ENCODE measurements at regions not wholly inside any gene's neighbourhood (a gene's known extent, or its start where the extent isn't known, plus 50 kb on each side); places are given as distances from the start of the nearest gene placed in this dataset.

DNA sequence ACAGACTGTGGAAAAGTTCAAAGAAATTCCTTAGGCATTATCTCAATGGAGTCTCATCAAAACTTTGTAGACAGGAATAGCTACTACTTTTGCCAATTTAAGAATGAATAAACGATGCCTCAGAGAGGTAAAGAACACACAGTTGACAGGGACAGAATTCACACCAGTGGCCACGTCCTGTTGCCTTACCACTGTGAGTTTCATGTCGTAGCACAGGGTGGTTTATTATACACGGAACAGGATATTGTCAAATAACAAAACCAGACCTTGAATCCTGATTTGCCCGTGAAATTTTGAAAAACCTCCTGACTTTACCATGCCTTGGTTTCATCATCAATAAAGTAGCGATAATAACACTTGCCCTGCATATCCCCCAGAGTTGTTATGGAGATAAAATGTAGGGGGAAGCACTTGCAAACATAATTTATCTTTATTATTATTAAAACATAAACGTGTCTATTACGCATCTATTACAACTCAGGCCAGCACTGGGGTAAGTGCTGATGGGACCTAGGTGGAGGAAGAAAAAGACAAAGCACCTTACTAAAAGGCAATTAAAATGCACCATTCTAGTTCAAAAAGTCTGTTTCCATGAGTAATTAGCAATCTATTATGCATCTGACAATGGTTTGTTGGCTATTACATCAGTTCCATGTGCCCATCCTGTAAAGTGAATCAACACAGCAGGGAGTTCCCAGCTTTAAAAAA, 408.1 kb upstream of the RUNX1 start:
- intact Hi-C loops (cut with DNase I) = no loop called here
- Histone ChIP-seq H3K36me3 (replicated peaks in 1 of 2) (no peaks in the 10 kb centered on the region), H3K9me3 (replicated peaks in 1 of 3) (no peaks in the 10 kb centered on the region), H3K27me3 (no peaks in the 10 kb centered on the region), H3K4me1 (replicated peaks in 1 of 2) (no peaks in the 10 kb centered on the region), H3K27ac (no peak overlapping the region), H3K4me3 (no peak overlapping the region)
- no peak for DNase-seq
- WGBS, 4 donors = 74 to 83% (median 77%) methylated on average over 8 of the region's 8 CpGs
- TF ChIP-seq, protein P1, sequence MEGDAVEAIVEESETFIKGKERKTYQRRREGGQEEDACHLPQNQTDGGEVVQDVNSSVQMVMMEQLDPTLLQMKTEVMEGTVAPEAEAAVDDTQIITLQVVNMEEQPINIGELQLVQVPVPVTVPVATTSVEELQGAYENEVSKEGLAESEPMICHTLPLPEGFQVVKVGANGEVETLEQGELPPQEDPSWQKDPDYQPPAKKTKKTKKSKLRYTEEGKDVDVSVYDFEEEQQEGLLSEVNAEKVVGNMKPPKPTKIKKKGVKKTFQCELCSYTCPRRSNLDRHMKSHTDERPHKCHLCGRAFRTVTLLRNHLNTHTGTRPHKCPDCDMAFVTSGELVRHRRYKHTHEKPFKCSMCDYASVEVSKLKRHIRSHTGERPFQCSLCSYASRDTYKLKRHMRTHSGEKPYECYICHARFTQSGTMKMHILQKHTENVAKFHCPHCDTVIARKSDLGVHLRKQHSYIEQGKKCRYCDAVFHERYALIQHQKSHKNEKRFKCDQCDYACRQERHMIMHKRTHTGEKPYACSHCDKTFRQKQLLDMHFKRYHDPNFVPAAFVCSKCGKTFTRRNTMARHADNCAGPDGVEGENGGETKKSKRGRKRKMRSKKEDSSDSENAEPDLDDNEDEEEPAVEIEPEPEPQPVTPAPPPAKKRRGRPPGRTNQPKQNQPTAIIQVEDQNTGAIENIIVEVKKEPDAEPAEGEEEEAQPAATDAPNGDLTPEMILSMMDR (IDR thresholded peaks at IDR 0.05) = no peak
- TF ChIP-seq POLR2A (IDR thresholded peaks at IDR 0.05) = no peak

DNA sequence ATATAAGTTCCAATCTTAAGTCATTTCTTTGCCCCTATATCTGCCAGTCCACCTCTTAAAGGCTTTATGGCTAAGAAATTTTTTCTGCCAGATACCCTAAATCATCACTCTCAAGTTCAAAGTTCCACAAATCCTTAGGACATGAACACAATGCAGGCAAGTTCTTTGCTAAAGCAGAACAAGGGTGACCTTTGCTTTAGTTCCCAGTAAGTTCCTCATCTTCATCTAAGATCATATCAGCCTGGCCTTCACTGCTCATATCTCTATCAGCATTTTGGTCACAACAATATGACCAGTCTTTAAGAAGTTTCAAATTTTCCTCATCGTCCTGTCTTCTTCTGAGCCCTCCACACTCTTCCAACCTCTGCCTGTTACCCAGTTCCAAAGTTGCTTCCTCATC, 402.2 kb upstream of the RUNX1 start:
- no peak overlapping the region for H3K4me3 ChIP-seq
- no peaks in the 10 kb centered on the region for H3K9me3 ChIP-seq (replicated peaks in 1 of 3)
- H3K27ac ChIP-seq = no peak overlapping the region
- H3K27me3 ChIP-seq = no peaks in the 10 kb centered on the region
- 81 to 91% (median 84%) methylated on average over 1 of the region's 1 CpG for WGBS, 4 donors
- no peak for TF ChIP-seq POLR2A (IDR thresholded peaks at IDR 0.05)
- TF ChIP-seq, protein P1 (IDR thresholded peaks at IDR 0.05) = no peak
- H3K36me3 ChIP-seq (replicated peaks in 1 of 2) = no peaks in the 10 kb centered on the region
- DNase-seq = no peak
- no peaks in the 10 kb centered on the region for H3K4me1 ChIP-seq (replicated peaks in 1 of 2)
- intact Hi-C loops (cut with DNase I) = no loop called here

DNA sequence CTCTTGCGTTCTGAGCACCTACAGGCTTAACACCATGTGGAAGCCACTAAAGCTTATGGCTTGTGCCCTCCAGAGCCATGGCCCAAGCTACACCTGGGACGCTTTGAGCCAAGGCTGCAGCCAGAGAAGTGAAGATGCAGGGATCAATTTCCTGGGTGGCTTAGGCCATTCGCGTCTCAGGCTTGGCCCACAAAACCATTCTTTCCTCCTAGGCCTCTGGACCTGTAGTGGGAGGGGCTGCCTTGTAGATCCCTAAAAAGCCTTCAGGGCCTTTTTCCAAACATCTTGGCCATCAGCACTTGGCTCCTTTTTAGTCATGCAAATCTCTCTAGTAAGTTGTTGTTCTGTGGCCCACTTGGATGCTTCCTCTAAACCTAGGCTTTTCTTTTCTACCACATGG, 401.7 kb upstream of the RUNX1 start:
- Histone ChIP-seq H3K27me3 (no peaks in the 10 kb centered on the region), H3K27ac (no peak overlapping the region), H3K9me3 (replicated peaks in 1 of 3) (no peaks in the 10 kb centered on the region), H3K36me3 (replicated peaks in 1 of 2) (no peaks in the 10 kb centered on the region), H3K4me1 (replicated peaks in 1 of 2) (no peaks in the 10 kb centered on the region), H3K4me3 (no peak overlapping the region)
- no peak for TF ChIP-seq POLR2A (IDR thresholded peaks at IDR 0.05)
- TF ChIP-seq, protein P1 (IDR thresholded peaks at IDR 0.05) = no peak
- no peak for DNase-seq
- intact Hi-C loops (cut with DNase I) = no loop called here
- 94 to 97% (median 96%) methylated on average over 3 to 4 of the region's 4 CpGs for WGBS, 4 donors

DNA sequence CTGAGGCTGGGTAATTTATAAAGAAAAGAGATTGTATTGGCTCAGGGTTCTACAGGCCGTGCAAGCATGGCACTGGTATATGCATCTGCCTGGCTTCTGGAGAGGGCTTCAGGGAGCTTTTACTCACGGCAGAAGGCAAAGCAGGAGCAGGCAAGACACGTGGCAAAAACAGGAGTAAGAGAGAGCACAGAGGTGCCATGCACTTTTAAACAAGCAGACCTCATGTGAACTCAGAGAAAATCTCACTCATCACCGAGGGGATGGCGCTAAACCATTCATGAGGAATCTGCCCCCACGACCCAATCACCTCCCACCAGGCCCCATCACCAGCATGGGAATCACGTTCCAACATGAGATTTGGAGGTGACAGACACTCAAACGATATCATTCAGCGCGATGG, 400.7 kb upstream of the RUNX1 start:
- no peaks in the 10 kb centered on the region for H3K27me3 ChIP-seq
- TF ChIP-seq, protein P1 (IDR thresholded peaks at IDR 0.05) = no peak
- no peak overlapping the region for H3K4me3 ChIP-seq
- intact Hi-C loops (cut with DNase I) = no loop called here
- no peaks in the 10 kb centered on the region for H3K4me1 ChIP-seq (replicated peaks in 1 of 2)
- H3K27ac ChIP-seq = no peak overlapping the region
- no peaks in the 10 kb centered on the region for H3K9me3 ChIP-seq (replicated peaks in 1 of 3)
- DNase-seq = no peak
- H3K36me3 ChIP-seq (replicated peaks in 1 of 2) = no peaks in the 10 kb centered on the region
- 87 to 93% (median 92%) methylated on average over 9 to 10 of the region's 10 CpGs for WGBS, 4 donors

Data from adrenal gland (tissue), 9 donors.